Pancreas (tissue), 10 donors: ENCODE measurements at regions not wholly inside any gene's neighbourhood (a gene's known extent, or its start where the extent isn't known, plus 50 kb on each side); places are given as distances from the start of the nearest gene placed in this dataset.

Experiments
- ATAC-seq, 4 donors: fragments of 200-7000 bp; cut with Tn5 transposase; one replicate each; pipeline versions ENCODE4 v1.8.0 to v1.9.1; 2020; ENCODE audit warnings: mild to moderate bottlenecking in 4 of 4, moderate library complexity in 4 of 4
- DNase-seq, 6 donors: peaks; one replicate each; pipeline ENCODE4 v3.0.0-alpha.2; 2020
- FAIRE-seq: peaks from 2 replicates; lab custom pipeline; 2012; peaks lifted over from hg19 to GRCh38; lab: Jason Lieb, UNC
- H3K27ac ChIP-seq, 4 donors: fragments of 200-600 bp; sonication (generic); 1 replicate in 3 of 4; 2 replicates in 1 of 4; pipeline versions ENCODE4 v1.5.0 to v1.8.0; 2020
- H3K27me3 ChIP-seq, 4 donors: fragments of 200-600 bp; one replicate each; pipeline ENCODE4 v1.8.0; 2021
- H3K36me3 ChIP-seq, 3 donors: fragments of 200-600 bp; sonication (generic) in 1 of 3; one replicate each; pipeline versions ENCODE4 v1.5.0 to v1.8.0; 2020 to 2021
- H3K4me1 ChIP-seq, 3 donors: fragments of 200-600 bp; one replicate each; pipeline ENCODE4 v1.8.0; 2021
- H3K4me3 ChIP-seq, 4 donors: fragments of 200-600 bp; sonication (generic) in 2 of 4; one replicate each; pipeline versions ENCODE4 v1.5.0 to v1.8.0; 2020 to 2021
- H3K9me3 ChIP-seq, 4 donors: fragments of 200-600 bp; one replicate each; pipeline ENCODE4 v1.8.0; 2021
- WGBS, 2 donors: extraction: QIAGEN DNeasy Blood & Tissue Kit; methylation state at CpG; one replicate each; pipeline ENCODE4 v1.1.7; 2013; 5-methylcytosine and 5-hydroxymethylcytosine counted together
- intact Hi-C, 3 donors: fragments of 100-400 bp; cut with DNase I; formaldehyde crosslinking; loops; one replicate each; pipeline versions ENCODE4 v1.11.1 to v1.14.2; 2022
- TF ChIP-seq, protein P1 (sequence below), 4 donors: fragments of 200-600 bp; sonication (generic) in 3 of 4; IDR thresholded peaks; one replicate each; pipeline versions ENCODE4 v1.5.0 to v1.8.0; 2021; ENCODE audit warnings: antibody characterized with exemption in 4 of 4
- donor health status: healthy with polysubstance abuse.
- donor health status: DM: no; HTN: no; CAD: no; lungs with moderate emphysema.
- donor health status: DM: no; HTN: no; CAD: no.
- donor health status: control.
- donor health status: control.
- donor health status: Bipolar disorder and iron deficiency.
- donor health status: DM: yes; HTN: yes; CAD: no.
- donor health status: DM: no; HTN: no; CAD: no.
- donor health status: DM: no; HTN: no; CAD: no.
- donor health status: DM: yes; HTN: yes; CAD: no.

DNA sequence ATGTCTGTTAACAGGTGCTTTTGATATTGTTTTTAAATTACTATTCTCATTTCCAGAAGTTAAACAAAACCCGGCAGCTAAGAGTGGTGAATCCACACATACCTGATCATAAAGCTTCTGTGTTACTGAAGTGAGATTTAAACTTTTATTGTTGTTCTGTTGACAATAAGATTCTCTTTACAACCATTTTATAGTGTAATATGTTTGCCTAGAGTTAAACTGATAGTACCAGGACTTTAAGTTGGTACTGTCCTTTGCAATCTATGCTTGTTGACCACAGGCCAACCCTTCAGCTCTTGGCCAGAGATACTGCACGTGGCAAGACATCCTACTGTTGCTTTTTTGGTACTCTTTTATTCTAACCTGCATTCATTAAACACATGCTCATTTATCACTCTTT is 806.2 kb downstream of the MTRR start:
- FAIRE-seq = no peak
- Histone ChIP-seq H3K27ac (no peak overlapping the region), H3K4me3 (no peak overlapping the region), H3K4me1 (no peaks in the 10 kb centered on the region), H3K36me3 (no peaks in the 10 kb centered on the region), H3K9me3 (no peaks in the 10 kb centered on the region), H3K27me3 (no peaks in the 10 kb centered on the region)
- intact Hi-C loops = no loop called here
- WGBS, 2 donors = 56 to 74% methylated on average over 2 of the region's 2 CpGs
- TF ChIP-seq, protein P1, sequence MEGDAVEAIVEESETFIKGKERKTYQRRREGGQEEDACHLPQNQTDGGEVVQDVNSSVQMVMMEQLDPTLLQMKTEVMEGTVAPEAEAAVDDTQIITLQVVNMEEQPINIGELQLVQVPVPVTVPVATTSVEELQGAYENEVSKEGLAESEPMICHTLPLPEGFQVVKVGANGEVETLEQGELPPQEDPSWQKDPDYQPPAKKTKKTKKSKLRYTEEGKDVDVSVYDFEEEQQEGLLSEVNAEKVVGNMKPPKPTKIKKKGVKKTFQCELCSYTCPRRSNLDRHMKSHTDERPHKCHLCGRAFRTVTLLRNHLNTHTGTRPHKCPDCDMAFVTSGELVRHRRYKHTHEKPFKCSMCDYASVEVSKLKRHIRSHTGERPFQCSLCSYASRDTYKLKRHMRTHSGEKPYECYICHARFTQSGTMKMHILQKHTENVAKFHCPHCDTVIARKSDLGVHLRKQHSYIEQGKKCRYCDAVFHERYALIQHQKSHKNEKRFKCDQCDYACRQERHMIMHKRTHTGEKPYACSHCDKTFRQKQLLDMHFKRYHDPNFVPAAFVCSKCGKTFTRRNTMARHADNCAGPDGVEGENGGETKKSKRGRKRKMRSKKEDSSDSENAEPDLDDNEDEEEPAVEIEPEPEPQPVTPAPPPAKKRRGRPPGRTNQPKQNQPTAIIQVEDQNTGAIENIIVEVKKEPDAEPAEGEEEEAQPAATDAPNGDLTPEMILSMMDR (IDR thresholded peaks at IDR 0.05) = no peak
- no peak for DNase-seq
- ATAC-seq = no peak

DNA sequence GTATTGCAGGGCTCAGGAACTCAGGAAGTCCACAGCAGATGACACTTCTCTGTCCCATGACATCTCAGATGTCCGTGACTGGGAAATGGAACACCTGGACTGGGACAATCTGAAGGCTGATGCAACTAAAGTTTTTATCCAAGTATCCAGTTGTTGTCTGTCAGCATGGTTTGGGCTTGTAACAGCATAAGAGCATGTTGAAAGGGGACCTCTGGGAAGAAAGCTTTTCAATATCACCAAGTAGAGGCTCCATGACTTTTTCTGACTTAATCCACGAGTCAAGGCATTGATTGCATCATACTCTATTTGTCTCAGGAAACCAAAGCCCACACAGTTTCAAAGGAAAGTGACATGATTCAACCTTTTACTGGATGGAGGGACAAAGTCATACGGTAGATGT is 807.7 kb downstream of the MTRR start:
- H3K9me3 ChIP-seq = no peaks in the 10 kb centered on the region
- intact Hi-C loops = no loop called here
- WGBS, 2 donors = 46 to 52% methylated on average over 3 of the region's 3 CpGs
- no peak for ATAC-seq
- no peak for DNase-seq
- no peak overlapping the region for H3K4me3 ChIP-seq
- no peaks in the 10 kb centered on the region for H3K4me1 ChIP-seq
- H3K36me3 ChIP-seq = no peaks in the 10 kb centered on the region
- no peak overlapping the region for H3K27ac ChIP-seq
- no peaks in the 10 kb centered on the region for H3K27me3 ChIP-seq
- TF ChIP-seq, protein P1 (IDR thresholded peaks at IDR 0.05) = no peak
- no peak for FAIRE-seq

DNA sequence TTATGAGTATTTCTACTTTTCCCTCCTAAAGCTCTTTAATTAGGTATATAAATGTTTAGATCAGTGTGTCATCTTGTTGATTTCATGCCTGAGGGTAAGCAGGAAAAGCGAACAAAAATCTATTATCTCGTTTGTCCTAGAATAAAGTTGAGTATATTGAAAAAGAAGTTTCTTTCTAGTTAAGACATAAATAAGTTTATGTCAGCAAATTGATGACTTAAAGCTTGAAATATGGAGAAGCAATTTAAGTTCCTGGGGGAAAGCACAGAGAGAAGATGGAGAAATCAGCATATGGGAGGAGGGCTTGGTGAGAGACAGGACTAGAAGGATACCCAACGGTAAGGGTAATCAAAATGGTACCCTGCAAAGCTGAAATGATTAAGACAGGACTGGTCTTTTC is 813.4 kb downstream of the MTRR start:
- Histone ChIP-seq H3K9me3 (no peaks in the 10 kb centered on the region), H3K27me3 (no peaks in the 10 kb centered on the region), H3K27ac (no peak overlapping the region), H3K4me1 (no peaks in the 10 kb centered on the region), H3K36me3 (no peaks in the 10 kb centered on the region), H3K4me3 (no peak overlapping the region)
- intact Hi-C loops = no loop called here
- no peak for FAIRE-seq
- WGBS, 2 donors = 87 to 89% methylated on average over 3 of the region's 3 CpGs
- ATAC-seq = no peak
- TF ChIP-seq, protein P1 (IDR thresholded peaks at IDR 0.05) = no peak
- no peak for DNase-seq

DNA sequence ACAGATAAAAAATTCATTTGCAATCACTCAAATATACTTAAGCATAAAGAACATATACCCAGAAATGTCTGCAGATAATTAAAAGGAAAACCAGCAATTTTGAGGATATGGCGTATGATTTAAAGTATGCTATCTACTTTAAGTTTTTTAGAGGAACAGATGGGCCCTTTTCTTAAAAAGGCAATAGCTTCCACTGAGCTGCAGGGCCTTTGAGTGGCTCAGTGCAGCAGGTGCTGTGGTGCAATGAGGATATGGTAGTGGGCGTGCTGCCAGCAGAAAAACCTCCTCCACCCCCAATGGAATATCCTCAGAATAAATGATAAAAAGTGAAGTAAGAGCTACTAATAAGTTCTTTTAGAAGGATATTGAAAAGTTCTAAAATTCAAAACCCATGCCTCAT is 814.5 kb downstream of the MTRR start:
- WGBS, 2 donors = 79 to 81% methylated on average over 2 of the region's 2 CpGs
- Histone ChIP-seq H3K4me1 (no peaks in the 10 kb centered on the region), H3K4me3 (no peak overlapping the region), H3K27me3 (no peaks in the 10 kb centered on the region), H3K36me3 (no peaks in the 10 kb centered on the region), H3K9me3 (no peaks in the 10 kb centered on the region), H3K27ac (no peak overlapping the region)
- peak in 1 of 6 donors; percentile 22 for DNase-seq
- TF ChIP-seq, protein P1 (IDR thresholded peaks at IDR 0.05) = no peak
- intact Hi-C loops = no loop called here
- ATAC-seq = no peak
- no peak for FAIRE-seq

DNA sequence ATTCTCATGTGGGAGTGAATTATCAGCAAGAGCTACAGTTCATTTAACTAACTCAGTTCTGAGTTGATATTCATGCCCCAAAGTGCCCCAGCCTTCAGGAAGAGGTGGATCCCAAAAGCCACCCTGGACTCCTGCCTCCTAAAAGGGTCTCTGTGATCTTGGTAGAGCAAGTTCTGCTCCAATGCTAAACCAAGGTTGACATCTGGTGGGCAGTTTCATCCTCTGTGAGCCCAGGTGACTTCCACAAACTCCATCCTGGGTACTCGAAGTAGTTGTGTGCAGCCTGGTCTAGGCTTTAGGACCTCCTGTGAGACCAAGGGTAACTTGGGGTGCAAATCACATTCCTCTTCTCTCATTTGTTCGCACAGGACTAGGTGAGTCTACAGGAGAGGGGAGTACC is 816.8 kb downstream of the MTRR start:
- no peaks in the 10 kb centered on the region for H3K27me3 ChIP-seq
- ATAC-seq = no peak
- H3K9me3 ChIP-seq = no peaks in the 10 kb centered on the region
- no peak for DNase-seq
- intact Hi-C loops = no loop called here
- WGBS, 2 donors = 80 to 83% methylated on average over 2 of the region's 2 CpGs
- H3K36me3 ChIP-seq = no peaks in the 10 kb centered on the region
- no peak overlapping the region for H3K4me3 ChIP-seq
- no peak overlapping the region for H3K27ac ChIP-seq
- TF ChIP-seq, protein P1 (IDR thresholded peaks at IDR 0.05) = no peak
- peaks cover under 1 to 6% (median 3%) of the 10 kb centered on the region in 3 donors for H3K4me1 ChIP-seq
- FAIRE-seq = no peak
